Calu3 (cell line): ENCODE measurements at regions not wholly inside any gene's neighbourhood (a gene's known extent, or its start where the extent isn't known, plus 50 kb on each side); places are given as distances from the start of the nearest gene placed in this dataset.

Experiments used
- BruUV-seq: library from RNA; stranded (reverse); fragments of 400-500 nt; replicated peaks from 2 replicates; lab custom pipeline; 2021; lab: Mats Ljungman, UMichigan
- CTCF ChIA-PET: fragments of 300-600 bp; sonication (Branson Sonifier 250); formaldehyde crosslinking; loops from one replicate; lab custom pipeline; 2022; ENCODE audit warnings: antibody characterized with exemption; lab: Charles Lee
- DNase-seq: peaks from one replicate; pipeline ENCODE4 v3.0.0; 2022
- H3K27ac Mint-ChIP-seq: one replicate; pipeline ENCODE4 v1.8.0; 2022; ENCODE audit warnings: mixed read lengths; ENCODE audit not compliant: unreplicated experiment
- H3K27me3 Mint-ChIP-seq: one replicate; pipeline ENCODE4 v1.8.0; 2022; ENCODE audit warnings: mixed read lengths; ENCODE audit not compliant: unreplicated experiment
- H3K36me3 Mint-ChIP-seq: one replicate; pipeline ENCODE4 v1.8.0; 2022; ENCODE audit warnings: mild to moderate bottlenecking, moderate library complexity, mixed read lengths; ENCODE audit not compliant: insufficient read depth, unreplicated experiment
- H3K4me1 Mint-ChIP-seq: one replicate; pipeline ENCODE4 v1.8.0; 2022; ENCODE audit warnings: mild to moderate bottlenecking, low read depth, mixed read lengths; ENCODE audit not compliant: unreplicated experiment
- H3K4me3 Mint-ChIP-seq: one replicate; pipeline ENCODE4 v1.8.0; 2022; ENCODE audit warnings: mild to moderate bottlenecking, low read depth, moderate library complexity, mixed read lengths; ENCODE audit not compliant: unreplicated experiment
- H3K9me3 Mint-ChIP-seq: one replicate; pipeline ENCODE4 v1.8.0; 2022; ENCODE audit warnings: low read depth, mixed read lengths; ENCODE audit not compliant: unreplicated experiment
- CTCF ChIP-seq: fragments of 200-600 bp; IDR thresholded peaks from one replicate; pipeline ENCODE4 v1.8.0; 2022; ENCODE audit warnings: antibody characterized with exemption; ENCODE audit not compliant: unreplicated experiment
- intact Hi-C: fragments of 100-400 bp; cut with micrococcal nuclease; formaldehyde crosslinking; loops from one replicate; pipeline ENCODE4 v1.10.0; 2022; ENCODE audit not compliant: unreplicated experiment

DNA sequence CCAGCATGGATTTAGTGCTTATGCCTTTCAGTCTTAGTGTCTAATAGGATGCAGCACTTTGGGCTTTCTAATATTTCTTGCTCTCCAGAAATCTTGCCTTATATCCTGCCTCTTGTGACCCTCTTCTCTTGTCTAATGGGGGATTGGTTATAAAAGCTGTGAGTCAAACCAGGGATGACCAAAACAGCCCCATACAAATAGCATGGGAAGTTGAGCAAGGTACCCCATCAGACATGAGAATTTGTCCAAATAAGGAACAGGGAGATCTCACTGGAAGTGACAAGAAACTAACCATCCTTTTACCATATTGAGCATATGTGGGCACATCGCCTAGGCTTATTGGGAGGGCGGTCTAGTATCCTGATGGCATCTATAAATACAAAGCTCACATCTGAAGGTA is 78.8 kb upstream of the BZW1 start:
- no peak for TF ChIP-seq CTCF
- Mint-ChIP-seq H3K4me1 (peaks cover 11% of the 10 kb centered on the region), H3K27ac (no peak overlapping the region), H3K4me3 (no peak overlapping the region), H3K36me3 (no peaks in the 10 kb centered on the region), H3K27me3 (no peaks in the 10 kb centered on the region), H3K9me3 (no peaks in the 10 kb centered on the region)
- no peak for DNase-seq
- intact Hi-C loops, result no loop called here
- no TSS peak for BruUV-seq
- CTCF ChIA-PET, result no interaction called here

DNA sequence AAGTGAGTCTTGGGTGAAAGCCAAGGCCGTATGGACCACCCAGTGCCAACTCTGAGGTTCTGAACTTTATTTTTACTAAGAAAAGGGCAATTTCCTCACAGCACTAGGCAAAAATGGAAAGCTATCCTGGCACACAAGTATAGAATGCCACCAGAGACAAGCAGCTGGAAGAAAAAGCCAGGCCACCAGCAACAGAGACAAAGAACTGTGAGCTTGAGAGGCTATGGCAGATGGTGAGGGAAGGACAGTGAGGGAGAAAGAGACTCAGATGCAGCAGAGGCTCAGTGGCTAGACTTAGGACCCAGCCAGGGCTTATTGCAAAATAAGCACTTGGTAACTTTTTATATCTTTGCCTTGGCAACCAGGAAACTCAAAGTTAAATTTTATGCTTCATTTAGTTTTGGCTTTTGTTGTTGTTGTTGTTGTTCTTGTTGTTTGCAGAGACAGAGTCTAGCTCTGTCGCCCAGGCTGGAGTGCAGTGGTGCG is 78.0 kb upstream of the BZW1 start:
- intact Hi-C loops, result no loop called here
- H3K27me3 Mint-ChIP-seq, result no peaks in the 10 kb centered on the region
- no peak for TF ChIP-seq CTCF
- H3K27ac Mint-ChIP-seq, result no peak overlapping the region
- no TSS peak for BruUV-seq
- peaks cover 11% of the 10 kb centered on the region for H3K4me1 Mint-ChIP-seq
- H3K9me3 Mint-ChIP-seq, result no peaks in the 10 kb centered on the region
- no peak overlapping the region for H3K4me3 Mint-ChIP-seq
- DNase-seq, result no peak
- CTCF ChIA-PET, result no interaction called here
- no peaks in the 10 kb centered on the region for H3K36me3 Mint-ChIP-seq

DNA sequence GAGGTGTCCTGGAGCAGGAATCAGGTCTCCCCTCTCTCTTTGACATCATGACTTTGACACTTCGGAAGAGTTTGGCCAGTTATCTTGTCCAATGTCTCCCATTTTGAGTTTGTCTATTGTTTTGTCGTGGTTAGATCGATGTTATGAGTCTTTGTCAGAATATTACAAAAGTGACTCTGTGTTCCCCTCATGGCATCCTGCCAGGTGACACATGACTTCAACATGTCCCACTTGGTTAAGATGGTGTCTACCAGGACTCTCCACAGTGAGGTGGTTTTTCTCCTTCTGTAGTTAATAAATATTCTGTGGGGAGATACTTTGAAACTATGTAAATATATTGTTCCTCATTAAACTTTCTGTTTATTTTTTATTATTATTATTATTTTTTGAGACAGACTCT is 76.6 kb upstream of the BZW1 start:
- intact Hi-C loops, result loop anchor here (1.0 kb wide), 3 partner anchors 22 to 157 kb away; no protein-coding TSS in a partner anchor
- peaks cover 11% of the 10 kb centered on the region for H3K4me1 Mint-ChIP-seq
- CTCF ChIA-PET, result interaction anchor here (0.6 to 1.0 kb wide), 4 partner anchors 22 to 761 kb away, joined by 3 to 24 read pairs (median 5); no protein-coding TSS in a partner anchor
- no peaks in the 10 kb centered on the region for H3K36me3 Mint-ChIP-seq
- no peaks in the 10 kb centered on the region for H3K27me3 Mint-ChIP-seq
- BruUV-seq, result no TSS peak
- H3K4me3 Mint-ChIP-seq, result no peak overlapping the region
- no peak overlapping the region for H3K27ac Mint-ChIP-seq
- no peak for TF ChIP-seq CTCF
- no peaks in the 10 kb centered on the region for H3K9me3 Mint-ChIP-seq
- DNase-seq, result no peak

DNA sequence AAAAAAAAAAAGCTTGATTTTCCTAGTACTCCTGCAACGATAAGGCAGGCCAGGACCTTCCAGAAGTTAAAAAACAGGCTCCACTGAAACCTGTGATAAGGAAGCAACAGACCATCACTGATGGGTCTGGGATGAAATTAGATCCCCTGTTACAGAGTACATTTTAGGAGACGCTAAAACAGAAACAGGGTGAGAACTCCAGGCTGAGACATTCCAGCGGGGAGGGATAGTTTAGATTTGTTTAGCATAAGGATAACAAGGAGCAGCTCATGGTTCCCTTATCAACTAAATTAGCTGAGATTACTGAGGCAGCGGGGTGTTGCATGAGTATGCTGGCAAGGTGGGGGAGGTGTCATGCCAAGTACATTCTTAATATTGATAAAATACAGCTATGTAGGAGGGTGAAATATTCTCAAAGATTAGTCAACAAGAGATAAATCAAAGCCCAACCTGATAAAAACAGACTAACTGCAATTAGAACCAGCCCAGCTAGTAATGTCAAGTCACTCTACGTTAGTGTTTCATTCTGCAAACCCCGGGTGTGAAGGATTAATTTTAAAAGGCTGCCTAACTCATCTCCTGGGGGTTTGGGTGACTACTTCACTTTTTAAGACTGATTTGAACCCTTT is 75.0 kb upstream of the BZW1 start:
- H3K36me3 Mint-ChIP-seq, result no peaks in the 10 kb centered on the region
- no peaks in the 10 kb centered on the region for H3K27me3 Mint-ChIP-seq
- no peak overlapping the region for H3K4me3 Mint-ChIP-seq
- no TSS peak for BruUV-seq
- DNase-seq, result no peak
- no peak for TF ChIP-seq CTCF
- CTCF ChIA-PET, result interaction anchor here (0.6 to 1.4 kb wide), 3 partner anchors 24 to 29 kb away, joined by 4 to 7 read pairs (median 5); no protein-coding TSS in a partner anchor
- H3K4me1 Mint-ChIP-seq, result peaks cover 19% of the 10 kb centered on the region
- H3K9me3 Mint-ChIP-seq, result no peaks in the 10 kb centered on the region
- intact Hi-C loops, result no loop called here
- H3K27ac Mint-ChIP-seq, result no peak overlapping the region
